CD4-positive, CD25-positive, alpha-beta regulatory T cell (primary cell): ENCODE measurements at regions not wholly inside any gene's neighbourhood (a gene's known extent, or its start where the extent isn't known, plus 50 kb on each side); places are given as distances from the start of the nearest gene placed in this dataset.

Experiments used
- ATAC-seq, 2 donors: fragments of 150-1000 bp; cut with Tn5 transposase; one replicate each; pipeline ENCODE4 v1.10.0; 2021; ENCODE audit warnings: low read depth in 2 of 2, moderate number of reproducible peaks in 2 of 2, moderate library complexity in 1 of 2
- DNase-seq, 3 donors: peaks; one replicate each; pipeline versions ENCODE4 v3.0.0 to v3.0.0-alpha.2; 2012 to 2022; ENCODE audit warnings: mixed read lengths in 1 of 3
- H3K27ac ChIP-seq: one replicate; pipeline ENCODE4 v1.7.0; 2013; ENCODE audit warnings: mild to moderate bottlenecking, low read length; ENCODE audit not compliant: insufficient read depth, poor library complexity, severe bottlenecking
- H3K27me3 ChIP-seq: one replicate; pipeline ENCODE4 v1.7.0; 2013; ENCODE audit warnings: low read length; ENCODE audit not compliant: control insufficient read depth, insufficient read depth
- H3K36me3 ChIP-seq: one replicate; pipeline ENCODE4 v1.7.0; 2013; ENCODE audit warnings: mild to moderate bottlenecking, low read length, moderate library complexity; ENCODE audit not compliant: control insufficient read depth, insufficient read depth
- H3K4me1 ChIP-seq: 2 replicates; pipeline ENCODE4 v1.7.0; 2013; ENCODE audit warnings: mild to moderate bottlenecking, low read length; ENCODE audit not compliant: insufficient read depth, control insufficient read depth, poor library complexity, severe bottlenecking
- H3K4me3 ChIP-seq: one replicate; pipeline ENCODE4 v1.7.0; 2013; ENCODE audit warnings: low read depth, mild to moderate bottlenecking, low read length, moderate library complexity
- H3K9me3 ChIP-seq, 2 experiments: 1 replicate in 1 of 2; 2 replicates in 1 of 2; pipeline ENCODE4 v1.7.0; 2013; ENCODE audit warnings: low read length in 2 of 2, mild to moderate bottlenecking in 1 of 2, moderate library complexity in 1 of 2; ENCODE audit not compliant: control insufficient read depth in 2 of 2
- H3K27ac Mint-ChIP-seq, 3 donors: one replicate each; pipeline ENCODE4 v1.8.0; 2020 to 2022; ENCODE audit warnings: mild to moderate bottlenecking in 3 of 3, mixed read lengths in 3 of 3, moderate library complexity in 2 of 3
- H3K27me3 Mint-ChIP-seq: one replicate; pipeline ENCODE4 v1.8.0; 2022; ENCODE audit warnings: mild to moderate bottlenecking, mixed read lengths
- H3K36me3 Mint-ChIP-seq: one replicate; pipeline ENCODE4 v1.8.0; 2020; ENCODE audit warnings: mixed read lengths
- H3K4me1 Mint-ChIP-seq, 4 donors: one replicate each; pipeline ENCODE4 v1.8.0; 2020 to 2022; ENCODE audit warnings: mixed read lengths in 4 of 4, mild to moderate bottlenecking in 1 of 4
- H3K4me3 Mint-ChIP-seq, 4 donors: one replicate each; pipeline ENCODE4 v1.8.0; 2020 to 2022; ENCODE audit warnings: mild to moderate bottlenecking in 4 of 4, mixed read lengths in 4 of 4, moderate library complexity in 3 of 4
- H3K9me3 Mint-ChIP-seq, 7 donors: one replicate each; pipeline ENCODE4 v1.8.0; 2020 to 2022; ENCODE audit warnings: mixed read lengths in 7 of 7, mild to moderate bottlenecking in 3 of 7, moderate library complexity in 2 of 7

GRCh38 chr4:107520368-107520767 lies 199.7 kb downstream of the PAPSS1 start:
- Histone ChIP-seq H3K9me3 (no peaks in the 10 kb centered on the region), H3K27me3 (no peaks in the 10 kb centered on the region), H3K4me3 (no peak overlapping the region), H3K27ac (no peak overlapping the region), H3K4me1 (no peaks in the 10 kb centered on the region), H3K36me3 (no peaks in the 10 kb centered on the region)
- H3K36me3 Mint-ChIP-seq, result no peaks in the 10 kb centered on the region
- no peaks in the 10 kb centered on the region for H3K4me1 Mint-ChIP-seq
- no peak overlapping the region for H3K27ac Mint-ChIP-seq
- H3K9me3 Mint-ChIP-seq, result peaks cover 0 to 1% (median under 1%) of the 10 kb centered on the region in 7 donors
- H3K27me3 Mint-ChIP-seq, result no peaks in the 10 kb centered on the region
- DNase-seq, result no peak
- H3K4me3 Mint-ChIP-seq, result no peak overlapping the region
- ATAC-seq, result no peak

- peaks cover 0 to 1% (median 0%) of the 10 kb centered on the region in 7 donors for H3K9me3 Mint-ChIP-seq
- Histone ChIP-seq H3K9me3 (no peaks in the 10 kb centered on the region), H3K27ac (no peak overlapping the region), H3K27me3 (no peaks in the 10 kb centered on the region), H3K4me3 (no peak overlapping the region), H3K36me3 (no peaks in the 10 kb centered on the region), H3K4me1 (no peaks in the 10 kb centered on the region)
- H3K4me1 Mint-ChIP-seq, result no peaks in the 10 kb centered on the region
- no peaks in the 10 kb centered on the region for H3K27me3 Mint-ChIP-seq
- no peak overlapping the region for H3K4me3 Mint-ChIP-seq
- peak in 1 of 3 donors; percentile 4 for DNase-seq
- no peaks in the 10 kb centered on the region for H3K36me3 Mint-ChIP-seq
- ATAC-seq, result no peak
- H3K27ac Mint-ChIP-seq, result no peak overlapping the region
Observed at GRCh38 chr4:107519053-107519452, 201.0 kb downstream of the PAPSS1 start.

- H3K36me3 Mint-ChIP-seq, result no peaks in the 10 kb centered on the region
Observed at GRCh38 chr4:107518076-107518475, 202.0 kb downstream of the PAPSS1 start.

GRCh38 chr4:107512549-107512948 lies 207.5 kb downstream of the PAPSS1 start:
- no peak overlapping the region for H3K4me3 ChIP-seq
- no peak overlapping the region for H3K27ac Mint-ChIP-seq
- DNase-seq, result no peak
- ATAC-seq, result no peak
- no peak overlapping the region for H3K27ac ChIP-seq
- H3K27me3 ChIP-seq, result no peaks in the 10 kb centered on the region
- no peaks in the 10 kb centered on the region for H3K4me1 Mint-ChIP-seq
- H3K36me3 ChIP-seq, result no peaks in the 10 kb centered on the region
- peaks cover 0 to 3% (median 0%) of the 10 kb centered on the region in 7 donors for H3K9me3 Mint-ChIP-seq
- H3K4me3 Mint-ChIP-seq, result no peak overlapping the region
- H3K4me1 ChIP-seq, result no peaks in the 10 kb centered on the region
- no peaks in the 10 kb centered on the region for H3K27me3 Mint-ChIP-seq
- H3K9me3 ChIP-seq, result no peaks in the 10 kb centered on the region
- H3K36me3 Mint-ChIP-seq, result no peaks in the 10 kb centered on the region

More at GRCh38 chr4:107518076-107518475, 202.0 kb downstream of the PAPSS1 start:
- no peaks in the 10 kb centered on the region for H3K27me3 Mint-ChIP-seq
- peaks cover 0 to 3% (median 0%) of the 10 kb centered on the region in 7 donors for H3K9me3 Mint-ChIP-seq
- Histone ChIP-seq H3K4me3 (no peak overlapping the region), H3K27me3 (no peaks in the 10 kb centered on the region), H3K4me1 (no peaks in the 10 kb centered on the region), H3K27ac (no peak overlapping the region), H3K9me3 (no peaks in the 10 kb centered on the region), H3K36me3 (no peaks in the 10 kb centered on the region)
- ATAC-seq (no peak), DNase-seq (no peak)
- H3K27ac Mint-ChIP-seq, result no peak overlapping the region
- H3K4me3 Mint-ChIP-seq, result no peak overlapping the region
- no peaks in the 10 kb centered on the region for H3K4me1 Mint-ChIP-seq

- ATAC-seq (no peak), DNase-seq (no peak)
- Mint-ChIP-seq H3K27ac (no peak overlapping the region), H3K4me1 (no peaks in the 10 kb centered on the region), H3K36me3 (no peaks in the 10 kb centered on the region), H3K9me3 (peaks cover 0 to 6% (median 0%) of the 10 kb centered on the region in 7 donors), H3K27me3 (no peaks in the 10 kb centered on the region), H3K4me3 (no peak overlapping the region)
- Histone ChIP-seq H3K27ac (no peak overlapping the region), H3K27me3 (no peaks in the 10 kb centered on the region), H3K9me3 (no peaks in the 10 kb centered on the region), H3K4me3 (no peak overlapping the region), H3K36me3 (no peaks in the 10 kb centered on the region), H3K4me1 (no peaks in the 10 kb centered on the region)
Observed at GRCh38 chr4:107509615-107510014, 210.4 kb downstream of the PAPSS1 start.

- DNase-seq (no peak), ATAC-seq (no peak)
- Histone ChIP-seq H3K27me3 (no peaks in the 10 kb centered on the region), H3K27ac (no peak overlapping the region), H3K4me3 (no peak overlapping the region), H3K4me1 (no peaks in the 10 kb centered on the region), H3K9me3 (no peaks in the 10 kb centered on the region), H3K36me3 (no peaks in the 10 kb centered on the region)
- Mint-ChIP-seq H3K4me3 (no peak overlapping the region), H3K36me3 (no peaks in the 10 kb centered on the region), H3K9me3 (peaks cover 0 to 4% (median 4%) of the 10 kb centered on the region in 7 donors), H3K27me3 (peaks cover 4% of the 10 kb centered on the region), H3K4me1 (no peaks in the 10 kb centered on the region), H3K27ac (no peak overlapping the region)
Observed at GRCh38 chr4:107500551-107500950, 219.5 kb downstream of the PAPSS1 start.

GRCh38 chr4:107497054-107497453 lies 223.0 kb downstream of the PAPSS1 start:
- H3K36me3 ChIP-seq, result no peaks in the 10 kb centered on the region
- no peaks in the 10 kb centered on the region for H3K27me3 ChIP-seq
- Mint-ChIP-seq H3K27me3 (no peaks in the 10 kb centered on the region), H3K36me3 (no peaks in the 10 kb centered on the region), H3K4me1 (no peaks in the 10 kb centered on the region), H3K27ac (no peak overlapping the region), H3K4me3 (no peak overlapping the region), H3K9me3 (peaks cover 0 to 9% (median 4%) of the 10 kb centered on the region in 7 donors)
- no peak overlapping the region for H3K27ac ChIP-seq
- H3K4me1 ChIP-seq, result no peaks in the 10 kb centered on the region
- DNase-seq (no peak), ATAC-seq (no peak)
- no peaks in the 10 kb centered on the region for H3K9me3 ChIP-seq
- H3K4me3 ChIP-seq, result no peak overlapping the region

- H3K4me1 ChIP-seq, result no peaks in the 10 kb centered on the region
- H3K4me1 Mint-ChIP-seq, result no peaks in the 10 kb centered on the region
- H3K9me3 Mint-ChIP-seq, result peaks cover 0 to 9% (median 4%) of the 10 kb centered on the region in 7 donors
- H3K27ac ChIP-seq, result no peak overlapping the region
- DNase-seq (no peak), ATAC-seq (no peak)
- no peaks in the 10 kb centered on the region for H3K36me3 Mint-ChIP-seq
- peaks cover 5% of the 10 kb centered on the region for H3K27me3 Mint-ChIP-seq
- no peak overlapping the region for H3K4me3 ChIP-seq
- no peaks in the 10 kb centered on the region for H3K36me3 ChIP-seq
- H3K27me3 ChIP-seq, result no peaks in the 10 kb centered on the region
- H3K9me3 ChIP-seq, result no peaks in the 10 kb centered on the region
- no peak overlapping the region for H3K4me3 Mint-ChIP-seq
- H3K27ac Mint-ChIP-seq, result no peak overlapping the region
Observed at GRCh38 chr4:107492566-107492965, 227.5 kb downstream of the PAPSS1 start.
